GM18907 (cell line): ENCODE measurements at regions not wholly inside any gene's neighbourhood (a gene's known extent, or its start where the extent isn't known, plus 50 kb on each side); places are given as distances from the start of the nearest gene placed in this dataset.
"Not testable (repeated sequence)": the region's sequence is repeated elsewhere in the genome, so short reads cannot be mapped to it uniquely, and the experiment has no call there.

Source experiments
- ATAC-seq: cut with Tn5 transposase; IDR thresholded peaks from one replicate; pipeline ENCODE4 v1.9.1; 2021; ENCODE audit warnings: mild to moderate bottlenecking, moderate library complexity; ENCODE audit not compliant: unreplicated experiment

DNA sequence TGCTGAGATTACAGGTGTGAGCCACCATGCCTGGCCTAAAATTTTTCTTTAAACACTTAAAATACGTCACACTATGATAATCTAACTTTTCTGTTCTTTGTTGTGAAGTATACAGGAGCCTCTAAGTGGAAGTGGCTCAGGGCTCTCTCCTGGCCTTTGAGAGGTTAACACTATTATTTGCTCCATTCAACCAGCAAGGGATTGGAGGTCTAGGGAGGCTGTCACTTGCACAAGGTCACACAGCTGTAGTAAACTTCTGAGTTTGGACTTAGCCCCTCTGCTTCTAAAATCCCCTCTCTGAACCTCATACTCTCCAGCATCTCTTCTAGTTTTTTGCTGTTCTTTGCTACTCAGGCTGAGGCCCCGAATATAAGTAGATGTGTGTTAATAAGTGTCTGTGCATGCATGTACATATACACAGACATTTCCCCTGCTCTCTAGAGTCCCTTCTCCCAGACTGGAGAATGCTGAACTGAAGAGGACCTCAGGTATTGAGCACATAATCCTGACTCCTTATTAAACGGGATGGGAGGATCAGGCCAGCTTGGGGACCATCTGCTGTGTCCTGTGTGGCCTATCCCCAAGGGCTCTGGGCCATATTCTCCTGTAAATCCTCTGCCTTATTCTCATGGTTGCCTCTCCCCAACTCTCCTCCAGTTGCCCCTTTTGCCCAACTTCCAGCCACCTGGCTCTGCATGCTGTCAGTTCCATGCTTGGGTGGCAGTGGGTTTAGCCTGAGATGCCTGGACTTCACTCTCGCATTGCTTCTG is 87.0 kb upstream of the SPRY4 start:
- ATAC-seq = no peak

DNA sequence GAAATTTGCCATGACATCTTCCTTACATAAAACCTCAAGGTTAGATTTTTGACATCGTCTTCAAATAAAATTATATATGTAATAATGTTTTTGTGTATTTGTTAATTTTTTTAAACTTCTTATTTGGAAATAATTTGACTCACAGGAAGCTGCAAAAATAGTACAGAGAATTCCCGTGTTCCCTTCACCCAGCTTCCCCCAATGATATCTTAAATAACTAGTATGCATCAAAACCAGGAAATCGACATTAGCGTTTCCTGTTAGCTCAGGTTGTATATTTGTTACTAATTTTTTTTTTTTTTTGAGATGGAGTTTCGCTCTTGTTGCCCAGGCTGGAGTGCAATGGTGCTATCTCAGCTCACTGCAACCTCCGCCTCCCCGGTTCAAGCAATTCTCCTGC is 86.3 kb upstream of the SPRY4 start:
- ATAC-seq = no peak

- ATAC-seq = no peak
These were observed 84.2 kb upstream of the SPRY4 start for GRCh38 chr5:142408981-142409481.

DNA sequence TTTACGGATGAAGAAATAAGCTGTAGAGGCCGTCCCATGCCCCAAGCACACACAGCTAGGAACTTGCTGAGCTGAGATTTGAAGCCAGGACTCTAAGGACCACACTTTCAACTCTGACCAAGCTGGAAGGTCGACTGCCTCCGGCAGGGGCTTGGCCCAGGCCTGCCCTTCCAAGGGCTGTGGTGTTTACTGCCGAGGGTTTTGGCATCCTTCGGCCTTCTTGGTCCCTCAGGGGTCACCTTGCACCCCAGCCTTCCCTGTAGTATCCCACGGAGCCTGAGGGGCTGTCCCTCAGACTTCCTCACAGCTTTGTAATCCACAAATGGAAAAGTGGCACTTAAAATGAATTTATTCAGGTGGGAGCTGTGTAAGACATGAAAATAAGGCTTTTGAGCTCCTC is 83.7 kb upstream of the SPRY4 start:
- ATAC-seq = no peak

GRCh38 chr5:142405814-142406395 is 81.1 kb upstream of the SPRY4 start:
- no peak for ATAC-seq

DNA sequence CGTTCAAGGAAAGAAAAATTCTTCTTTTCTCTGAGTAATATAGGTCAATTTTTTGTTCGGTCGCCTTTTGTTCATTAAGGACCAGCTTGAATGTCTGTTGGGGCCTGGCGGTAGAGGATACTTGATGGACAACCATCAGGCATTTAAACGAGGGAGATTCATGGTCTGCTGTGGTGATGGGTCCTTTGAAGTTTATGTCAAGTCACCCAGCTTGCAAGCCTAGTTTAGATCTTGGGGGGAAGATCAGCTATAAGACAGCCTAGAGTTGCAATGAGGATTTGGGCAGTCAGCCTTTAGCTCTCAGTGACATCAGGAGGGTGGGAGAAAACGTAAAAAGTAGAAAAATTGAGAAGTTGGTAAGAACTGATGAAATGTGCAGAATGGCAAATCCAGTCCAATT is 80.2 kb upstream of the SPRY4 start:
- no peak for ATAC-seq

DNA sequence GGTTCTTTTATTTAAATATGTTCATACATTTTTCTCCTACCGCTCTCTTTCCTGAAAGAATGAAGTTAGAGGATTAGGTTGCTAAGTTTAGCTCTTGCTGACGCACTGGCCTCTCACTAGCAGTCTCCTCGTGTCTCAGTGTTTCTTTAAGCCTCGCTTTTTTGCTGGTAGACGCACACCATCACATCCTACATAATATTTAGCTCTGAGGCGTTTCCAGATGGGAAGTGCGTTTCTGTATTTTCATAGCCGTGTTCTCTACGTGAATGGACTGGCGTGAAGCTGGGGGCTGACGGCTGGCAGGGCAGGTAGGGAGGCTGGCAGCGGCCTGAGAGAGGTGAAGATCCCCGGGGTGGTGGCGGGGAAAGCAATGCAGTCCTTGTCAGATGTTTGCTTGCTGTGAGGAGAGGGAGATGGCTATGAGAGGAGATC is 79.2 kb upstream of the SPRY4 start:
- no peak for ATAC-seq

DNA sequence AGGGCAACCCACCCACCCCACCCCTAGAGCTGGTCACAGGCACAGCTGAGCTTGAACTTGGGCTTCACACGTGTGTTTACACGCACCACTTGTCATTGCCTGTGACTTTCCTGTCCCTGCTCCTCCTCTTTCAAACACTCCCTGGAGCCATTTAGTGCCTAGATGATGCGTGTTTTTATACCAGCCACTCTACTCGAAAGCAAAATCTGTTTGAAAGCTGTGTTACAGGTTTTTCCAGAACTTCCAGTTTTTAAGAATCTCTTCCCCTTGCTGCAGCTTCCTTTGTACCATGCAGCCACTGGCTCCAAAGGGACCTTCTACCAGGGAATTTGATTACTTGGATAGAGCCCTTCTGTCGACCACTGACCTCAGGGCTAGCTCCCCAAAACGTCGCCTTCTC is 78.8 kb upstream of the SPRY4 start:
- ATAC-seq = no peak

- ATAC-seq = no peak
These were observed 78.0 kb upstream of the SPRY4 start for GRCh38 chr5:142402752-142403318.

DNA sequence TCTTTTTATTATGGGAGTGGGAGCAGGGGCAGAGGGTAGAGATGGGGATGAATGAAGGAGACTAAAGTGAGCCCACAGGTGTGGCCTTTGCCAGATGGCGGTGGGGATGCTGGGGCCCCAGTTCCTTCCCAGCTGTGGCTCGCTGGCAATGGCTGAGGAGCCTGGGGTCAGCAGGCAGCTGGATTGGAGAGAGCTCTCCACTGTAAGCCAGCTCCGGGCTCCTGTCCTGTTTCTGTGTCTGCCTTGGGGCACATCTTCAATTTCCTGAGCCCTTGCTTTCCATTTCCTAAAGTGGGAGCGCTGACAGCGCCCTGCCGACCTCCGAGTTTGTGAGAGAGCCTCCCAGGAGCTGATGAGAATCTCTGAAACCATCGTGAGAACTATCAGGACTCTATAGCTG is 75.6 kb upstream of the SPRY4 start:
- no peak for ATAC-seq

DNA sequence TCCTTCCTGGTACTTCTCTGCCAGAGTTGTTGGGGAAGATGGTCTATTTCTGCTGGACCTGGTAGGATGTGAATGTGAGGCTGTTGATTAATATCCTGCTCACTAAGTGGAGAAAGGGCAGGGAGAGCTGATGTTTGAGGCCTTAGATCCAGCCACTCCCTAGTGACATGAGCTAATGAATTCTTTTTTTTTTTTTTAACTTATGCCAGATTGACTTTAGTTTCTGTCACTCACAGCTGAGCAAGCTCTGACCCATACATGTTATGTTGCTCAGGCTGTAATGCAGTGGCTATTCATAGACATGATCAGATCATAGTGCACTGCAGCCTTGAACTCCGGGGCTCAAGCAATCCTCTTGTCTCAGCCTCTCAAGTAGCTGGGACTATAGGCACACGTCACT is 75.1 kb upstream of the SPRY4 start:
- no peak for ATAC-seq

- ATAC-seq = no peak
These were observed 73.9 kb upstream of the SPRY4 start for GRCh38 chr5:142398730-142399055.

DNA sequence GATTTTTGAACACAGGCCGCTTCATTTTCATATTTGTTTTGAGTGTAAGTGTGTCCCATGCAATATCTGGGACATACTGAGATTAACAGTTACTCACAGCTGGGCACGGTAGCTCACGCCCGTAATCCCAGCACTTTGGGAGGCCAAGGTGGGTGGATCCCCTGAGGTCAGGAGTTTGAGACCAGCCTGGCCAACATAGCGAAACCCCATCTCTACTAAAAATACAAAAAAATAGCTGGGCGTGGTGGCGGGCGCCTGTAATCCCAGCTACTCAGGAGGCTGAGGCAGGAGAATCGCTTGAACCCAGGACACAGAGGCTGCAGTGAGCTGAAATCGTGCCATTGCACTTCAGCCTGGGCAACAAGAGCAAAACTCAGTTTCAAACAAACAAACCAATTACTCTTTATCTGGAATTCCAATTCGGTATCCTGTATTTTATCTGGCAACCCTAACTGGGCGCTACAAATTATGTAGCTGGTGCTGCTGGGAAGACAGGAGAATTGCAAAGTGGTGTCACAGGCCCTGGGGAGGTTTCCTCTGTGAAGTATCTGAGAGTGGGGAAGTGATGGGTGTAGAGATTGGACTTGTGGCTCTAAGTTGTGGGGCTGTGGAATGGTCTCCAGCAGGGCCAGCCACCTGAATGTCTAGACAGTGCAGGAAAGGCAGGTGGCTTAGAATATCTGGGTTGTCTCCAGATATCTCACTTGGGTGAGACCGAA is 73.3 kb upstream of the SPRY4 start:
- not testable (repeated sequence) for ATAC-seq

GRCh38 chr5:142397178-142397577 is 72.4 kb upstream of the SPRY4 start:
- ATAC-seq = no peak

DNA sequence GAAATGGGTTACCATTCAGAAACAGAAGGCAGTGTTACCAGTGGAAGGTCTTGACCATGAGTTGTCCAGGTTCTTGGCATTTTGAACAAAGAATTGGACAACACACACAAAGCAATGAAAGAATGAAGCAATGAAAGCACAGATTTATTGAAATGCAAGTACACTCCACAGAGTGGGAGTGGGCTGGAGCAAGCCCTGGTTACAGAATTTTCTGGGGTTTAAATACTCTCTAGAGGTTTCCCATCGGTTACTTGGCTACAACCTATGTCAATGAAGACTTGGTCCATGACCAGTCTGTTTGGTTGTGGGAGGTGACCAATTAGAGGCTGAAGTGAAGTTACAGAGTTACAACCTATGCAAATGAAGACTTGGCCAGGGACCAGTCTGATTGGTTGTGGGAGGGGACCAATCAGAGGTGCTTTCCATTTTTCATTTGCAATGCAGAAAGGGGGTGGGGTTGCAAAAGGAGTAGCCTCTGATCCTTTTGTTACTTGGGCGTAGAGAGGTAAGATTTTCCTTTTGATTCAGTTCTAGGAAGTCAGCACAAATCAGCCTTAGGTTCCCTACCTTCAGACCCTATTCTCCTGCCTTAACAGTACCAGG is 71.7 kb upstream of the SPRY4 start:
- no peak for ATAC-seq

DNA sequence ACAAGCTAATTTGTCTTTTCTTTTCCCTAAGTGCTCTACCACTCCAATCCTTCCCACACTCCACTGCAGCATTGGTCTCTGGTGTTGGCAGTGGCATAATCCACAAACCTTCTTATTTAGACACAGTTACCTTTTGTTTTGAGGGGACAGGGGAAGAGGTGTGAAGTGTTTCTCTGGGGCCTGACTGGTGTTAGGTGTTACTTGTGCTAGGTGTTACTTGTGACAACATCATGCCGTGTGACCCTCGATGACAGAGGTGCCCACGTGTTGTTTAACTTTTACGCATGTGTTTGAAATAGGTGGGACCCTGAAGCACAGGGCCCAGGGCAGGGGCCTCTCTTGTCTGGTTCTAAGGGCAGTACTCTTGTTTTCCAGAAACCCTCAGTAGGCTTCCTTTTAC is 70.5 kb upstream of the SPRY4 start:
- ATAC-seq = no peak

DNA sequence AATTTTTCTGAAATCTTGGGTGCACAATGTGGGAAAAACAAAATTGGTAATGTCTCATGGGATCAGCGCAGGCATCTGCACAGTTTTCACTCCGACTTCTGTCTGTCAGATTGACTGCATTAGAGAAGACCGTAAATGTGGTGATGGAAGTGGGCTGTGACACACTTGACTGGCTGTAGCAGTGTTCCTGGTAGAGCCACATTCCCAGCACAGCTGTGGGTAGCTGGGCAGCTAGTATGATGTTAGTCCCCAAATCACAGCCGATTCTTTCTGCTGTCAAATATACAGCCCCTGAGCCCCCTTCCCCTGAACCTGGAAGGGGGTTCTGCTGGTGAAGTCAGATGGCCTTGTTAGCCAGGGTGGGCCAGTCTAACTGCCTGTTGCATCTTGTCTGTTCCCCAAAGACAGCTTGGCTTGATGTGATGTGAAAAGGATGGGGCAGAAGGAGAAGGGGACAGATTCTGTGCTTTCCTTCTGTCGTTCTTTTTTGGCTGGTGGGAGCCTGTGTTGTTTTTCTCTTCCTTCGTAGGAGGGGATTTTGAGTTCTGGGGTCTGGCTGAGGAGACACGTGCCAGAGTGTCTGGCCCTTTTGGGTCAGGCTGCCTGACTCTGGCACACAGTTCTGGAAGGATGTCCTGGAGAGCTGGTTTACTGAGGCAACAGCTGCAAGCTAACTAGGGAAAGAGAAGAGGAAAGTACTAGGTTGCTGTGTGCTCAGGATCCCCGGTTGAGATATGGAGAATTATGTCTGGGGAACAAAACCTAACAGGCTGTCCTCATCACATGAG is 66.4 kb upstream of the SPRY4 start:
- no peak for ATAC-seq

GRCh38 chr5:142390334-142390733 is 65.5 kb upstream of the SPRY4 start:
- no peak for ATAC-seq

DNA sequence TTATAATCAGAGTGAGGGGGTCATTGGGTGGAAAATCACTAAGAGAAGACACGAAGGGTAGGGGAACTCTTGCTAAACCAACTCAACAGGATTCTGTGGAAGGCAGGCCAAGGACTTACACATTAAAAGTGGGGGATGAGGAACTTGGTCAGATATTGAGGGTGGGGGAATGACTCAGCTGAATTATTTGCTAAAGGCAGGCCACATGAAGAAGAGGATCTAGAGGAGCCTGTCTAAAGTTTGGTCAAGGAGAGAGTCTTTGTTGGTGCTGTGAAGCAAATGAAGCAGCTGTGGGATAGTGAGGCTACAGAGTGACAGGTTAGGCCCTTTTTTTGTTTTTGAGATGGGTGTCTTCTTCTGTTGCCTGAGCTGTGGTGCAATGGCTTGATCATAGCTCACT is 63.9 kb upstream of the SPRY4 start:
- ATAC-seq = no peak

- no peak for ATAC-seq
These were observed 62.3 kb upstream of the SPRY4 start for GRCh38 chr5:142387024-142387682.
